Nephron progenitor cell (in vitro differentiated cells): ENCODE measurements at regions not wholly inside any gene's neighbourhood (a gene's known extent, or its start where the extent isn't known, plus 50 kb on each side); places are given as distances from the start of the nearest gene placed in this dataset.
A peak's percentile ranks its signal among the peaks of the same experiment; 100 is the strongest.

Experiments used
- DNase-seq: peaks from one replicate; pipeline ENCODE4 v3.0.0; 2021
- H3K27ac Mint-ChIP-seq: 2 replicates; pipeline ENCODE4 v1.8.0; 2021; ENCODE audit warnings: mild to moderate bottlenecking, moderate library complexity, mixed read lengths
- H3K27me3 Mint-ChIP-seq: 2 replicates; pipeline ENCODE4 v1.8.0; 2021; ENCODE audit warnings: mild to moderate bottlenecking, low read depth, mixed read lengths; ENCODE audit not compliant: poor library complexity
- H3K36me3 Mint-ChIP-seq: 2 replicates; pipeline ENCODE4 v1.8.0; 2021; ENCODE audit warnings: low read depth, mixed read lengths
- H3K4me1 Mint-ChIP-seq: 2 replicates; pipeline ENCODE4 v1.8.0; 2021; ENCODE audit warnings: mixed read lengths
- H3K4me3 Mint-ChIP-seq: 2 replicates; pipeline ENCODE4 v1.8.0; 2021; ENCODE audit warnings: mild to moderate bottlenecking, moderate library complexity, mixed read lengths
- H3K9me3 Mint-ChIP-seq: 2 replicates; pipeline ENCODE4 v1.8.0; 2021; ENCODE audit warnings: mild to moderate bottlenecking, moderate library complexity, mixed read lengths
- CTCF ChIP-seq: fragments of 200-600 bp; sonication (generic); IDR thresholded peaks from 2 replicates; pipeline ENCODE4 v1.5.0; 2021; ENCODE audit warnings: antibody characterized with exemption

GRCh38 chr13:24012648-24013047 is 115.3 kb upstream of the C1QTNF9B start:
- TF ChIP-seq CTCF, result no peak
- H3K36me3 Mint-ChIP-seq, result no peaks in the 10 kb centered on the region
- peaks cover 25% of the 10 kb centered on the region for H3K4me1 Mint-ChIP-seq
- no peak overlapping the region for H3K27ac Mint-ChIP-seq
- H3K9me3 Mint-ChIP-seq, result no peaks in the 10 kb centered on the region
- no peak overlapping the region for H3K4me3 Mint-ChIP-seq
- DNase-seq, result no peak
- peaks cover 10% of the 10 kb centered on the region for H3K27me3 Mint-ChIP-seq

GRCh38 chr13:24013189-24013588 is 115.9 kb upstream of the C1QTNF9B start:
- Mint-ChIP-seq H3K9me3 (no peaks in the 10 kb centered on the region), H3K27ac (peak overlapping the region; percentile 46), H3K27me3 (peaks cover 10% of the 10 kb centered on the region), H3K36me3 (no peaks in the 10 kb centered on the region), H3K4me1 (peaks cover 27% of the 10 kb centered on the region), H3K4me3 (no peak overlapping the region)
- no peak for TF ChIP-seq CTCF
- no peak for DNase-seq

- no peaks in the 10 kb centered on the region for H3K9me3 Mint-ChIP-seq
- no peaks in the 10 kb centered on the region for H3K27me3 Mint-ChIP-seq
- H3K36me3 Mint-ChIP-seq, result no peaks in the 10 kb centered on the region
- H3K4me1 Mint-ChIP-seq, result peaks cover 27% of the 10 kb centered on the region
- TF ChIP-seq CTCF, result no peak
- no peak overlapping the region for H3K27ac Mint-ChIP-seq
- DNase-seq, result no peak
- H3K4me3 Mint-ChIP-seq, result no peak overlapping the region
Measured at GRCh38 chr13:24016046-24016445, 118.7 kb upstream of the C1QTNF9B start.

- DNase-seq, result no peak
- TF ChIP-seq CTCF, result no peak
- no peaks in the 10 kb centered on the region for H3K36me3 Mint-ChIP-seq
- no peak overlapping the region for H3K4me3 Mint-ChIP-seq
- no peaks in the 10 kb centered on the region for H3K27me3 Mint-ChIP-seq
- no peak overlapping the region for H3K27ac Mint-ChIP-seq
- peaks cover 3% of the 10 kb centered on the region for H3K4me1 Mint-ChIP-seq
- H3K9me3 Mint-ChIP-seq, result peaks cover 4% of the 10 kb centered on the region
Measured at GRCh38 chr13:24022568-24022967, 125.3 kb upstream of the C1QTNF9B start.

GRCh38 chr13:24023073-24023472 is 125.8 kb upstream of the C1QTNF9B start:
- H3K4me3 Mint-ChIP-seq, result no peak overlapping the region
- peaks cover 4% of the 10 kb centered on the region for H3K9me3 Mint-ChIP-seq
- H3K4me1 Mint-ChIP-seq, result no peaks in the 10 kb centered on the region
- TF ChIP-seq CTCF, result no peak
- H3K27me3 Mint-ChIP-seq, result no peaks in the 10 kb centered on the region
- no peak overlapping the region for H3K27ac Mint-ChIP-seq
- no peak for DNase-seq
- no peaks in the 10 kb centered on the region for H3K36me3 Mint-ChIP-seq

GRCh38 chr13:24027494-24027893 is 130.2 kb upstream of the C1QTNF9B start:
- peaks cover 4% of the 10 kb centered on the region for H3K9me3 Mint-ChIP-seq
- no peak for TF ChIP-seq CTCF
- H3K27ac Mint-ChIP-seq, result no peak overlapping the region
- H3K4me1 Mint-ChIP-seq, result no peaks in the 10 kb centered on the region
- DNase-seq, result no peak
- H3K36me3 Mint-ChIP-seq, result no peaks in the 10 kb centered on the region
- H3K4me3 Mint-ChIP-seq, result no peak overlapping the region
- no peaks in the 10 kb centered on the region for H3K27me3 Mint-ChIP-seq
